Cerebellar cortex (tissue), 1 donor: ENCODE measurements at regions not wholly inside any gene's neighbourhood (a gene's known extent, or its start where the extent isn't known, plus 50 kb on each side); places are given as distances from the start of the nearest gene placed in this dataset.

Experiments
- DNase-seq: peaks from one replicate; pipeline ENCODE4 v3.0.0-alpha.2; 2015; ENCODE audit warnings: low spot score

GRCh38 chrX:16222151-16222550, 54.9 kb downstream of the MAGEB17 start:
- DNase-seq = no peak

- DNase-seq = no peak
These were observed 56.1 kb downstream of the MAGEB17 start for GRCh38 chrX:16223385-16223784.

GRCh38 chrX:16239211-16239610, 71.9 kb downstream of the MAGEB17 start:
- no peak for DNase-seq

GRCh38 chrX:16240231-16240905, 73.1 kb downstream of the MAGEB17 start:
- DNase-seq = no peak

GRCh38 chrX:16240968-16241367, 73.7 kb downstream of the MAGEB17 start:
- no peak for DNase-seq

- DNase-seq = no peak
These were observed 83.0 kb downstream of the MAGEB17 start for GRCh38 chrX:16250296-16250695.

GRCh38 chrX:16251782-16252181, 84.5 kb downstream of the MAGEB17 start:
- no peak for DNase-seq

GRCh38 chrX:16258882-16259281, 91.6 kb downstream of the MAGEB17 start:
- no peak for DNase-seq

- no peak for DNase-seq
These were observed 100.2 kb downstream of the MAGEB17 start for GRCh38 chrX:16267431-16267830.

GRCh38 chrX:16268206-16268605, 100.9 kb downstream of the MAGEB17 start:
- no peak for DNase-seq

GRCh38 chrX:16278927-16279326, 111.6 kb downstream of the MAGEB17 start:
- no peak for DNase-seq

- no peak for DNase-seq
These were observed 114.9 kb downstream of the MAGEB17 start for GRCh38 chrX:16282209-16282608.

GRCh38 chrX:16284842-16285241, 117.6 kb downstream of the MAGEB17 start:
- DNase-seq = no peak

GRCh38 chrX:16290997-16291396, 123.7 kb downstream of the MAGEB17 start:
- no peak for DNase-seq

- DNase-seq = no peak
These were observed 133.6 kb downstream of the MAGEB17 start for GRCh38 chrX:16300831-16301230.

GRCh38 chrX:16304751-16305150, 137.5 kb downstream of the MAGEB17 start:
- no peak for DNase-seq

- DNase-seq = no peak
These were observed 137.9 kb downstream of the MAGEB17 start for GRCh38 chrX:16305187-16305586.

- DNase-seq = no peak
These were observed 140.7 kb downstream of the MAGEB17 start for GRCh38 chrX:16307950-16308349.

- DNase-seq = no peak
These were observed 141.5 kb downstream of the MAGEB17 start for GRCh38 chrX:16308773-16309172.

GRCh38 chrX:16310326-16310725, 143.0 kb downstream of the MAGEB17 start:
- DNase-seq = no peak

GRCh38 chrX:16311671-16312070, 144.4 kb downstream of the MAGEB17 start:
- DNase-seq = no peak

- no peak for DNase-seq
These were observed 145.7 kb downstream of the MAGEB17 start for GRCh38 chrX:16312761-16313623.

- no peak for DNase-seq
These were observed 149.1 kb downstream of the MAGEB17 start for GRCh38 chrX:16316331-16316730.
